LNCaP clone FGC (cell line): ENCODE measurements at regions not wholly inside any gene's neighbourhood (a gene's known extent, or its start where the extent isn't known, plus 50 kb on each side); places are given as distances from the start of the nearest gene placed in this dataset.

Source experiments
- DNase-seq: peaks from one replicate; pipeline ENCODE4 v3.0.0-alpha.2; 2011; ENCODE audit warnings: low read depth
- H3K4me3 ChIP-seq: 2 replicates; pipeline ENCODE4 v1.5.1; 2011; ENCODE audit warnings: mild to moderate bottlenecking, low read depth, low read length, control low read depth
- TF ChIP-seq, protein P1 (sequence below): IDR thresholded peaks from 2 replicates; pipeline ENCODE4 v1.5.1; 2012; ENCODE audit warnings: mild to moderate bottlenecking; ENCODE audit not compliant: control insufficient read depth, insufficient read depth; ENCODE audit errors: extremely low read depth

DNA sequence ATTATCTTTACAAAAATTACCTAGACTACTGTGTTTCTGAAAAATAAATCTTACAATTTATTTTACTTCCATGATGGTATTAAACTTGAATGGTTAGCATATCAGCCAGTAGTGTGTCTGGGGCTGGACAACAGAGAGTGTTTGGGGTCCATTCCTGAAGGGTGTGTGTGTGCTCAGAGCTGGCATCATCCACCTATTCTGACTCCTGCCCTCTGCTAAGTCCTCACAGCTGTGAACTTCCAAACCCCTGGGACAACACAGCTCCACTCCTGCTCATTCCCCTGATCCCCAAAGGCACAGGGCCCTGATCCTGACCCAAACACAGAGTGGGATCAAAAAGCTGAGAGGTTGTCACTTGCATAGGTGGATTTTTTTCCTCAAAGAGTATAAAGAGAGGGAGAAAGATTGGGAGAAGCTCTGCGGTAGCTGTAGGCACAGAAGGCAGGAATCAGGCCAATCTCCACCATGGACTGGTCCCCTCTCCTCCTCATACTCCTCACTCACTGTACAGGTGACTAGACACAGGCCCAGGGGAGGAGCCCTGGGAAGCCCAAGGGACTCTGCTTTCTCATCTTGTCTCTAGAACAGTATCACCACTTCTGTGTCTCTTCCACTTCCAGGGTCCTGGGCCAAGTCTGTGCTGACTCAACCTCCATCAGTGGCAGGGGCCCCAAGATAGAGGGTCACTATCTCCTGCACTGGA, 55.7 kb upstream of the TOP3B start:
- no peak for DNase-seq
- H3K4me3 ChIP-seq = no peak overlapping the region
- TF ChIP-seq, protein P1, sequence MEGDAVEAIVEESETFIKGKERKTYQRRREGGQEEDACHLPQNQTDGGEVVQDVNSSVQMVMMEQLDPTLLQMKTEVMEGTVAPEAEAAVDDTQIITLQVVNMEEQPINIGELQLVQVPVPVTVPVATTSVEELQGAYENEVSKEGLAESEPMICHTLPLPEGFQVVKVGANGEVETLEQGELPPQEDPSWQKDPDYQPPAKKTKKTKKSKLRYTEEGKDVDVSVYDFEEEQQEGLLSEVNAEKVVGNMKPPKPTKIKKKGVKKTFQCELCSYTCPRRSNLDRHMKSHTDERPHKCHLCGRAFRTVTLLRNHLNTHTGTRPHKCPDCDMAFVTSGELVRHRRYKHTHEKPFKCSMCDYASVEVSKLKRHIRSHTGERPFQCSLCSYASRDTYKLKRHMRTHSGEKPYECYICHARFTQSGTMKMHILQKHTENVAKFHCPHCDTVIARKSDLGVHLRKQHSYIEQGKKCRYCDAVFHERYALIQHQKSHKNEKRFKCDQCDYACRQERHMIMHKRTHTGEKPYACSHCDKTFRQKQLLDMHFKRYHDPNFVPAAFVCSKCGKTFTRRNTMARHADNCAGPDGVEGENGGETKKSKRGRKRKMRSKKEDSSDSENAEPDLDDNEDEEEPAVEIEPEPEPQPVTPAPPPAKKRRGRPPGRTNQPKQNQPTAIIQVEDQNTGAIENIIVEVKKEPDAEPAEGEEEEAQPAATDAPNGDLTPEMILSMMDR = no peak

DNA sequence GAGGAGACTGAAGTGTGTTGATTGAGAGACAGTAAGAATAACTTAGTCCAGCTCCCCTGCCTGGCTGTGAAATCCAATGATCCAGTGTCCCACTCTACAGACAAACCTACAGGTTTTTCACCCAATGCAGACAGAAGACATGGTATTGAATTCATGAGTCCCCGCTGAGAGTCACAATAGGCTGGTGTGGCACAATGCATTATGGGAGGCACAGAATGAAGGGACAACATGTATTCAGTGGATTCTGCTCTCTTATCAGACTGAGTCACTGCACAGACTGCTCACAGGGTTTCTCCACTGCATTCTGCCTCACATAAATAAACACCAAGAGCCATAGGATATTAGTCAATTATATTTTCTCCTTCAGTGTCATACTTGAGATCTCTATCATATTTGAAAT, 55.2 kb upstream of the TOP3B start:
- TF ChIP-seq, protein P1 = no peak
- H3K4me3 ChIP-seq = no peak overlapping the region
- DNase-seq = no peak

DNA sequence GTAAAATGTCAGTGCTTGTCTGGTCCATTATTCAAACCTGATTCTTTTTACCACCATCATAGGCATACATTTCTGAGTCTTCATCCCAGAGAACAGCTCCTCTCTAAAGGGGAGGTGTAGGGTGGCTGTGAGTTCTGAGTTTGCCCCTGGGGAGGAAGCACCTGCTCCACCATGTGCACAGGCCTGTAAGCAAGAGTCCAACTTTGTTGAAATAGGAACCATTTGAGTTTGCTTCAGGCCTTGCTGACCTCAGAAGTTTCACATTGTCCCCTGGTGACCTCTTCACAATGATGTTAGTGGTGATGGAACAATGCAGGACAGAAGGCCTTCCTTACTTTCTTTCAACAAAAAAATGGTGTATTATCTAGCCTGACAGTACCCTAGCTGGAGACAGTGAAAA, 54.6 kb upstream of the TOP3B start:
- TF ChIP-seq, protein P1 = no peak
- H3K4me3 ChIP-seq = no peak overlapping the region
- DNase-seq = no peak

DNA sequence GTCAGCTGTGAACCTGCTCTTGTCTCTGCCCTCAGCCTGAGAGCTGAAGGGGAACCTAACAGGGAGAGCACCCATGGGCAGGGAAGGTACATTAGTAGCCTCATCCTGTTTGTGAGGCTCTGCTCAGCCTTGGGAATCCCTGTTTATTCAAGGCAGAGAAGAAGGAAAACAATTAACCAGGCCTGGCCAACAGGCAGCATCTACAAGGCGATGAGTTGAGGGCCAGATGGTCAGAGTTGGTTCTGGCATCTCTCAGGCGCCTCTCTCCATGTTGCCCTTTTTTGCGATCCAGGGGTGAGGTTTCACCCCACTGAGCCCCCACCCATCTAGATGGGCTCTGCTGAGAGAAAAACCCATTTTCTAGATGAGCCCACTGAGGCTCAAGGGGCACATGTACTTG, 54.0 kb upstream of the TOP3B start:
- TF ChIP-seq, protein P1 = no peak
- no peak for DNase-seq
- H3K4me3 ChIP-seq = no peak overlapping the region

DNA sequence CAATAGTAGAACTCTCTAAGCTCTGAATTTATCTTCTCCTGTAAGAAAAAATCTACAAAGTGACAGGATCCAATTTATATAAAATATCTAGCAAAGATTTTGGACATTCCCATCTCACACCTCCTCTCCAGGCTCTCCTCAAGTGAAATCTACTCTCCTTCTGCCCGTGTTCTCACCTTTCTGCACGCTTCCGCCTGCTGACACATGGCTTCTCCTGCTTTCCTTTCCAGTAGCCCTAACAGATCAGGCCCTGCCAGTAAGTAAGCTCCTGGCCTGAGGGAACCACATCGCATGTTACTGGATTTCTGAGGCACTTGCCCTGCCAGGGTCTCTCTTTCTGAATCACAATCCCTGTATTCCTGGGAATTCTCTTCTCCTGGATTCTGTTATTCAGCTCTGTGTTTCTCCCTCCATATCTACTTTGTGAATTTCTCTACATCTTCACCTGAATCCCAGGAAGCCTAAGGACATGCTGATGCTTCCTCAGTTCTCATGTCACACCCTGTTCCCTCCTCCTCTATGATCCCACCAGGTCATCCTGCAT, 53.3 kb upstream of the TOP3B start:
- TF ChIP-seq, protein P1 = no peak
- no peak overlapping the region for H3K4me3 ChIP-seq
- no peak for DNase-seq

DNA sequence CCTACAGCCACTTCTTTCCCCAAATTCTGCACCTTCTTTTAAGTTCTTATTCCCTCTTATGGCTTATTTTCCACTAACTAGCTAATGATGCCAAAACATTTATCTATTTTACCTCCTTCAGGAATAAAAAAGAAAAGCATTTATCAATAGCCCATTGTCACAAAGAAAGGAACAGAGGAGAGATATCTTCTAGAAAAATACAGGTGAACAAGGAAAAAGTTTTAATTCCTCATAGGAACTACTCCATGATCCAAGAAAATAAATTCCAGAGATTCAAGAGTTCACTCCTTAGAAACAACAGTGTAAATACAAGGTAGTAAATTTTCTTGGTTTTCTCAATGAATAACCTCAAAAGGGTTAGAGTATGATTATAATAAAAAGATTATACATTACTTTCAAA, 52.6 kb upstream of the TOP3B start:
- no peak overlapping the region for H3K4me3 ChIP-seq
- no peak for DNase-seq
- TF ChIP-seq, protein P1 = no peak
